DMS 273 (cell line): ENCODE measurements at regions not wholly inside any gene's neighbourhood (a gene's known extent, or its start where the extent isn't known, plus 50 kb on each side); places are given as distances from the start of the nearest gene placed in this dataset.

Experiments
- DNase-seq: peaks from one replicate; lab custom pipeline; 2025; ENCODE audit not compliant: unreplicated experiment; lab: John Stamatoyannopoulos, UW

DNA sequence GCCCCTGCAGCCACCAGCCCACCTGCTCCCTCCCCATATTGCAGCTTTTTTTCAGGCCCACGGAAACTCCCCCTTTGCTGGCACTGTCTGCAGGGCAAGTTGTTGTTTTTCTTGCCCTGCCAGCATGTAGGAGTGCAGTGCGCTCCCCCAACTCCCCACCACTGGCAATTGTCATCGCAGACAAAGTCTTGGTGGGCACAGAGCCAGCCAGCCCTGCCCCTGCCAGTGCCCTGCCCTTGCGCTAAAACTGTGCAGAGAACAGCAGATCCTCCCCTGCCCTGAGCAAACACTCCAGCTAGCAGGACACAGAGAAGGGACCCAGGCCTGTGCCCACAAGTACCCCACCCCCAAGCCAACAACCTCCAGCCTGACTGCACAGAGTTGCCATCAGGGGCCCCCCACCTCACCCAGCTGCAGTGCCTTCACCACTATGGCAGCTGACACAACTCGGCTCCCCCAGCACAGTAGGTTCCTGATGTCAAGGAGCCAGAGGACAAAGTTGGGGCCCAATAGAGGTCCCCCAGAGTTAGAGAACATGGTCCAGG lies 158.1 kb upstream of the ARHGAP42 start:
- no peak for DNase-seq

DNA sequence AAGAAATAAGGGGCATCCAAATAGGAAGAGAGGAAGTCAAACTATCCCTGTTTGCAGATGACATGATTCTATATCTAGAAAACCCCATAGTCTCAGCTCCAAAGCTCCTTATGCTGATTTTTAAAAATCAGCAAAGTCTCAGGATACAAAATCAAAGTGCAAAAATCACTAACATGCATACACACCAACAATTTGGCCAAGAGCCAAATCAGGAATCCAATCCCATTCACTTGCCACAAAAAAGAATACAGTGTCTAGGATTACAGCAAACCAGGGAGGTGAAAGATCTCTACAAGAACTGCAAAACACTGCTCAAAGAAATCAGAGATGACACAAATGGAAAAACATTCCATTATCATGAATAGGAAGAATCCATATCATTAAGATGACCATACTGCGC lies 155.8 kb upstream of the ARHGAP42 start:
- peak; percentile 0 for DNase-seq

DNA sequence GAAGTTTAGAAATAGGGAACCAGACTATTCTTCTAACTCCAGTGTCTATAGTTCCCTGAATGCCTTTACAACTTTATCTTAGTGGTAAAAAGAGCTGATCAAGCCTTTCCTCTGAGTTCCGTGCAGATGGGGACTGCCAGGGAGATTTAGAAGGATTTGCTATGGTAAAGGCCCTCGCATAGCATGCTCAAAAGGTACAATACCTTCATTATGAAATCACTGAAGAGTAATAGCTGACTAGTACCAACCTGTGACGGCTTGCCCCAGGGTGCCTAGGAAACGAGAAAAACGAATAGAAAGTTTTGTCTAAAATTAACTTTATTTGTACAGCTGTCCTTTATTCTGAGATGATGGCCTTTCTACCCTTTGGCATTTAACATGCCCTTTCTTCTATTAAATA lies 150.1 kb upstream of the ARHGAP42 start:
- DNase-seq: no peak

DNA sequence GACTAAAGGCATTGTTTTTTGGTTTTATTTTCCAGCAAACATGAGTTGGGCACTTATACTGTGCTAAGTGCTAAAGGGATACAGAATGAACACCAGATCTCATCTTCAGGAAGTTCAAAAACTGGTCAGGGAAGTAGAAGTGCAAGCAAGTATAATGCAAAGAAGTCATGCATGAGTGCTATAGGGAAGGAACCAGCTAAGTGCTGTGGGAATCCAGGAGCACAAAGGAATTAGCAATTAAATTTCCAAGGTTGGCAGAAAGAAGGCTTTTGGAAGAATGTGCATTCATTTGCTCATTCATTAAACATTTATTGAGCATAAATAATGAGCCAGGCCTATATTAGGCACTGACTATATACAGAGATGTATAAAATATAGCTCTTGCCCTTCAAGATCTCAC lies 143.7 kb upstream of the ARHGAP42 start:
- no peak for DNase-seq

DNA sequence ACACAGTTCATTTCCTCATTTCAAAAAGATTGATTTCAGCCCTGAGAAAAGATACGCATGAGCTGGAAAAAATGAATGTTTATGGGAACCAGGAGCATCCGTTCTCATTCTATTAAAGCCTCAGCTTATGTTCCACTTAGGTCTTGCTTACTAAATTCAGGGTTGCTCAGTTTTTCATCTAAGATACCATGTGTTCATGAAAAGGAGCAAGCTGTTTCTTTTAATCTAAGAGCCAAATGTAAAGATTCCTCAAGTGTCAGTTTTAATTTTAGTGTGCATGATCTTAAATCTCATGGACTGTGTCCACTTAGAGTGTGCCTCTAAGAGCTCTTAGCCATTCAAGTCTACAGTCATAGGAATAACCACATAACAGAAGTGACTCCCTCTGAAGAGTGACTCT lies 141.5 kb upstream of the ARHGAP42 start:
- no peak for DNase-seq

DNA sequence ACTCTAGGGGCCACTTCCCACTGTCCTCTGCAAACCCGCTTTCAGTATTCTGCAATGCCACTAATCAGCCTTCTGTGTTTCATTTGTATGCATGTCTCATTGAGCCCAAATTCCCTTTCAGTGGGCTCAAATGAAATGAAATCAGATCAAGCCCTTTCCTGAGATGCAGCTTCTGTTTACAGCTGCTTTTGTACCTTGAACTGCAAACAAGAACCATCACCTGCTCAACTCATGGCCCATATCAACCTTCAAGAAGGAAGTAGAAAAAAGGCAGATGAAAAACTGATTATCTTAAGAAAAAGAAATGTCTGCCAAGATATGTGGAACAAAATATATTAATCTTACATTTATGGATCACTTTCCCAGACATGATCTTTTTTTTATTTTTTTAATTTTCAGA lies 141.1 kb upstream of the ARHGAP42 start:
- DNase-seq: no peak

DNA sequence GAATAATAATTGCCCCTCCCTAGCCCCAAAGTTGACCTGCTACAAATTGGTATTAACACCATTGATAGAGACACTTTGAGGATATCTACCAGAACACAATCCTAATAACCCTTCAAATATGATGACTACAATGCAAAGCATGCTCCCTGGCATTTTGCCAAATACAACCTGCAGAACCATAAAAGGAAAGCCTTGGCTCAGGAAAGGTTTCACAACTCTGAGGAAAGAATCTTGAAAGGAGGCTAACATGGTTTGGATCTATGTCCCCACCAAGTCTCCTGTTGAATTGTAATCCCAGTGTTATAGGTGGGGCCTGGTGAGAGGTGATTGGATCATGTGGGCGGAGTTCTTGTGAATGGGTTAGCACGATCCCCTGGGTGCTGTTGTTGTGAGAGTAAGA lies 140.4 kb upstream of the ARHGAP42 start:
- DNase-seq: peak; percentile 6

DNA sequence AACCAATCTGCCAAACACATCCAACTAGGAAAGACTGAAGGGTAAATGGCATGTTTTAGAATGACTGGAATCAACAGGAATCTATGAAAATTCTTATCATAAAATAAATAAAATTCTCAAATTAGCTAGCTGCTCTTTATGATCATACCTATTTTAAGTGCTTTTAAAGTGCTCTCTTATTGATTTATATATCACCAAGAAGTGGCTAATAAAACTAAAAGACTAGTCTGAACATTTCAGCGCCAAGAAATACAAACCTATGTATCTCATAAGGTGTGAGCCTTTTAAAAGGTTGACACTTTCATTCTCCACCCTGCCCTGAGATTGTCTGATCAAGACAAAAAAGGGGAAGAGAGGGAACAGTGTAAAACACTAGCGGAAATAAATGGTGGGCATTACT lies 136.8 kb upstream of the ARHGAP42 start:
- no peak for DNase-seq

DNA sequence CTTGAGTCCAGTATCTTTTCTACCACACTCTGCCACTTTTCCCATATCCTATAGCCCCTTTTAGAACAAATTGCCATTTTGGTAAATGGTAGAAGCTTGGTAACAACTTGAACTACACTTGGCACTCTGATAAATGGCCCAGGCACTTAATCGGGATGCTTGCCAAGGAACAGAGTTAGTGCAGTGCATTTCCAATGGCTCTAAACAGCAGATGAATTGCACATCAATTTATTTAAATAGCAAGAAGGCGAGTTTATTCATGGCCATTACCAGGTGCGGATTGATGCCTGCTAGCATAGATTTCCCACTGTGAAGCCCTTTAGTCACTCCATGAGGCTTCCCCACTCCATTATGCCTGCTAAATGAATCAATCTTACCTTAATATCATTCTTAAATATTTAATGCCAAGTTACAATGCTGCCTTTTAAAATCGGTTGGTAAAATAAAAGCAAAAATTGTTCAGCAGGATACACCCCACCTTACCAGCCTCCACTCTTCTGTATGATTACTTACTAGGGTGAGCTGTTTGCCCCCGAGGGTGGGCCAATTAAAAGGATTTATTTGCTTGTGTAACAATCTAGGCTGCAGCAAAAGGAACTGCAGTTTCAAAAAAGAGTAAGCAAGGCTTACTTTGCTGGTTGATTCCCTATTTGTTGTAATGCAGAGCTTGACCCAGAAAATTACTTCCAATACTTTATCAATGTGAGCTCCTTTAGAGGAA lies 136.0 kb upstream of the ARHGAP42 start:
- peak; percentile 9 for DNase-seq

DNA sequence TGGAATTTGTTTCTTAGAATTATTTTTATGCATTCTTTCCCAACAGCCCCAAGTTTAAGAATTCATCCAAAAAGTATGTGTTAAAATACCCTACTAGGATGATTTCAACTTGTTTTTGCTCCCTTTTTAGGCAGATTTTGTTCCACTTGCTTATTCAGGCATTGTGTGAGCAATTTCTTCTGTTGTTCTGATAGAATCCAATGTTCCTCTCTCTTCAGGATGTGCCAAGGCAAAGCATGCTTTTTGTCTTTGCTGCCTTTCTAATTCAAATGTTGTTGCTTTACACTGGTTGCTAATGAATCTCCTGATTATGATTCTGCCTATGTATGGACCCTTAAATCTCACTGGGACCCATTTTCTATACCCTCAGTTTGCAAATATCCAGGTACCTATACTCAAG lies 131.2 kb upstream of the ARHGAP42 start:
- no peak for DNase-seq

DNA sequence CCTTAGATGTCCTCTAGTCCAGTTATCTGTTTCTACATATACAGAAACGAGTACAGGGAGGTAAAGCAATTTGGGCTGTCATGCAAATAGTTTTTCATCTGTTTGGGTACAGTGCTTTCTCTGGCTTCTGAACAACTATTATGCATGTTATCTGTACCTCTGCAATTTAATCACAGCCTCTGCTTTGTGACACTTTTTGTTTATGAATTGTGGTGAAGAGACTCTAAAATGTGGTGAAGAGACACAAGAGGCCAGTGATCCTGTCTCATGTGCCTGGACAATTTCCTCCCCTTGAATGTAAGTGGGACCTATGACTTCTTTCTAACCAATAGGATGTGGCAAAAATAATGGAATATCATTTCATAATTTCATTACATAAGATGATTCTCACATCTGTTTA lies 130.3 kb upstream of the ARHGAP42 start:
- DNase-seq: no peak

DNA sequence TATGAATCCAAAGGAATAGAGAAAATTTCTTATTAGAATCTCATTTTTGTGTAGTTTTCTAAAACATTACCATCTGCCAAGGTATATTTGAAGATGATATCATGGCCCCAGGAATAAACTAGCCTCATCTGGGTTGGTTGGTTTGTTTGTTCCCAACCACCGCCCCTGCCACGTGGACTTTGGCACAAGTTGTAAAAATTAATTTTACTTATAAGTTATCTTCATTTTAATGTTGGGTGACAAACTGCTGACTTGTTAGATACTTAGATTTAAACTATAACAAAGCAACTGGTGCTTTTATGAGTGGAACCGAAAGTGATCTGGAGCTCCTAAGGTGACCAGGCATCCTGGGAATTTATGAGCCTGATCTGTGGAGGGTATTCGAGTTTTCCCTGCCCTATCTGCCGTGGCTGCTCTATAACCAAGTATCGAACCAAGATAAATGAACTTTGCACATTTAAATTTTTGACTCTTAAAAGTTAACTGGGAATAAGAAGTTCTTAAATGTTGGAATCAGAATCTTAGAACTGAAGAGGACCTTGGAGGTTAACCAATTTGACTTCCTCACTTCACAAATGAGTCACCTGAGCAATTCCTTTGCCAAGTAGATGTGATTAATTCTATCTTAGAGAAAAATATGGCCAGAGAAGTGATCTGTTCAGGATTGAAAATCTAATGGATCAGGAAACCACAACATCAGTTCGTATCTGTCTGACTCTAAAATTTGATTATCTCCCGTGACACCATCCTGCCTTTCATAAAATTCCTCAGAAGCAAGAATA lies 129.1 kb upstream of the ARHGAP42 start:
- no peak for DNase-seq

DNA sequence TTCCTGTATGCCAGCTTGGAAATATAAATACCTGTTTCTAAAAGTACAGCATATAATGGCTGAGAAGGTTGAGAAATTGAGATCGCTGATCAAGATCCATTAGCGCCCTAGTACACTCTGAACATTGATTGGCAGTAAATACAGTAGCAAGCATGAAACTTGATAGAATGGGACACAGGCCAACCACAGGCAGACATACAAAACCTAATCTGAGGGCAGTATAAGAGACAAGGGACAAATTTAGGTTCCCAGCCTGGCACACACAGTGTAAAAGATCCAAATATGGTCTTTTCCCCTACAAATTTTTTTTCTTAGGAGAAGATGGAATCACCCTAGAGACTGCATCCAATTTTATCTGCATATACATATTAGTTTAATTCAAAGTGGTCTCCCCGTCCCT lies 126.5 kb upstream of the ARHGAP42 start:
- DNase-seq: no peak

DNA sequence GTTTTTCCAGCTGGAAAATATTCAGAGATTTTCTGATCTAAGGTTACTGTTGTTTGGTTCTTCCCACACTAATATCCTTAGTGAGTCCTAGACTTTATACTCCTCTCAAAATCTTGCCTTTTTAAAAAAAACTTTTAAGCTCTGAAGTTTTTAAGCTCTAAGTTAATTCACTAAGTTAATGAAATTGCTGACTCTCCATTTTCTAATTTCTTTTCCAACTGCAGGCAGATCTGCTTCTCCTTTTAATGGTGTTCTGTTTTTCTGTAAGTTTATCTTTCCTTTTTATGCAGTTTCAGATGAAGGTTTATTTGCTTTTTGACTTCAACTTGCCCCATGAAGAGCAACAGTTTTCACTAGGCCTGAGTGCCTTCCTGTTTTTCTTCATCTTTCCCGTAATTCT lies 125.8 kb upstream of the ARHGAP42 start:
- no peak for DNase-seq

DNA sequence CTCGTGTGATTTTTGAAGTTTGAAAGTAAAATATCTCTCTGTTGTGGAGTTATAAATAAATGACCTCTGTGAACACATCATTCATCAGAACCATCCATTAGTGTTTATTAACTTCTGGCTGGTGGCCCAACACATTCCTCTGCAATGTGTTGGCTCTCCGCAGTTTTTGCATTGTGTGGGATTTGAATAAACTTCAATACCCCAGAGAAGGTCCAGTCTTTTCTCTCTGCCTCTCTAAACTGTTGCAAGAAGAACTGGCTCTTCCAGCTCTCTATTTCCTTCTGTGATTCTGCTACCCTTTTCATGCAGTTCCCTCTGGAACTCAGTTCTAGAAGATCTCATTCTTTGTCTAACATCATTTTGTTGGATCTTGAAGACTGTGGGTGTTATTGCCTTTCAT lies 125.0 kb upstream of the ARHGAP42 start:
- DNase-seq: no peak

DNA sequence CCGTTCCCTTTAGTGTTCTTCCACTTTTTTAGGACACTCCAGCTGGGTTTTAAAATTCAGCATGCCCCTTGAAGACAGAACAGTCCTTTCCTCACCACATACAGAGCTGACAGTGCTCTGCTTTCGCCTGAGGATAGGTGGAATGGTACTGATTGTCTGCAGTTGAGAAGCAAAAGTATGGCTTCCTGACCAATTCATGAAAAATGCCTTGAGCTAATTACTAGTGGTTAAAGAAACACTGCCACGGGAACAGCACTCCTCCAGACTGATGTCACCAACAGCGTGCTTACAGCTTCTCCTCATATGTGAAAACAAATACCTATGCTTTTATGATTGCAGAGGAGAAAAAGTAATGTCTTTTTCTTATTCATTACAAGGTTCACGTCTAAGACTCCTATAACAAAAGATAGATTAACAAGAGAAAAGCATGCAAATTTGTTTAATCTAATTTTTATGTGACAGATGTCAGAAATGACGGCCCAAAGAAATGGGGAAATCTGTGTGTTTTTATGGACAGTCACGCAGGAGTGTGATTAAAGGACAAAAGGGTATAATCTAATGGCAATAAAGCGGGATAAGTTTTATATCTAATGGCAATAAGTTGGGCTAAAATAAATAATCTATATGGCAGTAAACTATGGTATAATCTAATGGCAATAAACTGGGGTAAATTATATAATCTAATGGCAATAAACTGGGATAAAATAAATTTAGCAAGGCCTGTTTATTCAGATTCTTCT lies 123.4 kb upstream of the ARHGAP42 start:
- DNase-seq: no peak

DNA sequence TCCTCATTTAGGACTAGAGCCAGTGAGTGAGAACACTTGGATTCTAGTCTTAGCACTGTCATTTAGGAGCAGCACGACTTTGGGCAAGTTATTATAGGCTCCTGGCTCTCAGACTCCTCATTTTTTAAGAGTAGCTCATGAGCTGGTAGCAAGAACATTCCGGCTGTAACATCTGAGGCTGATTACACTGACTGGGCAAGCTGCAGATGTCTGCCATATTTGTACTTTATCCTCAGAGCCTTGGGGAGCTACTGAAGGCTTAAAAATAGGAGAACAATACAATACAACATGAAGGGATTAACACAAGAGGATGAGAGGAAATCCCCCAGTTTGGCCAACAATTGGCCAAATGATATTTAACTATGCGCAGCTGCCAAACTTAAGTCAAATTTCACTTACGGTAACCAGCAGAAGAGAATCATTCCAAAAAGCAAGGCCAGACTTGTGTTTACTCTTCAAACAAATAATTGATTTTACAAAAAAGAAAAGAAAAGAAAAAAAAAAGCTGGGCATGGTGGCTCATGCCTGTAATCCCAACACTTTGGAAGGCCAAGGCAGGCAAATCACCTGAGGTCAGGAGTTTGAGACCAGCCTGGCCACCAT lies 113.1 kb upstream of the ARHGAP42 start:
- no peak for DNase-seq

DNA sequence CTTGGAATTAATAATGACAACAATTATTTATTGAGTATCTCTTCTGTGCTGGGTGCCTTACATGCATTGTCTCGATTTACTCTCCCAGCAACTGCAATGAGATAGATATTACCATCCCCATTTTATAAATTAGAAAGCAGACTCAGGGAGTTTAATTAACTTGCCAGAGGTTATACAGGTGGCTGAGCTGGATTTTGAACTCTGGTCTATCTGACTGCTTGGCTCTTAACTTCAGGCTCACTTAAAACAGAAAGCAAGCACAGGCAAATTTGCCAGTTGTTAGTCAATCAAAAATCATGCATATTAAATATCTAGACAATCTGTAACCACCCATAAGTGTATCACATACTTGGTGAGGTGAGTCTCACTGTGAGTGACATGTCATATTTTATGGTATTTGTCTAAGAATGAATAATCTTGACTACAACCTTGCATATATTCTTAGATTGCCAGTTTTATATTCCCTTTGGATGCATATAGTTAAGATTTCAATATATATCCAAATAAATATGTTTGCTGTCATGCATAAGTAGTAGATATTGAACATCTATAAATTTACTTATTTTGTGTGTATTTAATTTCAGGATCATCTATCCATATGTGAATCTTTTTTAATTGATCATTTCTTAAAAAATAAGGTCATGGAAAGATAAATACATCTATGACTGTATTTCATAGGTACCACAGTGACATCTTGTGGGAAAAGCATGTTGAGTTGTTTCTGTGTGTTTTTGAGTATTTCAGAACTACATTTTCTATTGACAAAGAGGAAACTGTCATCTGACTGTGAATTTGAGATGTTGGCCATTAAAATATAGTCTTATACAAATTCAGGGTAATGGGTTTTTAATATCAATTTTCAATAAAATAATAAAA lies 112.0 kb upstream of the ARHGAP42 start:
- DNase-seq: peak; percentile 51

DNA sequence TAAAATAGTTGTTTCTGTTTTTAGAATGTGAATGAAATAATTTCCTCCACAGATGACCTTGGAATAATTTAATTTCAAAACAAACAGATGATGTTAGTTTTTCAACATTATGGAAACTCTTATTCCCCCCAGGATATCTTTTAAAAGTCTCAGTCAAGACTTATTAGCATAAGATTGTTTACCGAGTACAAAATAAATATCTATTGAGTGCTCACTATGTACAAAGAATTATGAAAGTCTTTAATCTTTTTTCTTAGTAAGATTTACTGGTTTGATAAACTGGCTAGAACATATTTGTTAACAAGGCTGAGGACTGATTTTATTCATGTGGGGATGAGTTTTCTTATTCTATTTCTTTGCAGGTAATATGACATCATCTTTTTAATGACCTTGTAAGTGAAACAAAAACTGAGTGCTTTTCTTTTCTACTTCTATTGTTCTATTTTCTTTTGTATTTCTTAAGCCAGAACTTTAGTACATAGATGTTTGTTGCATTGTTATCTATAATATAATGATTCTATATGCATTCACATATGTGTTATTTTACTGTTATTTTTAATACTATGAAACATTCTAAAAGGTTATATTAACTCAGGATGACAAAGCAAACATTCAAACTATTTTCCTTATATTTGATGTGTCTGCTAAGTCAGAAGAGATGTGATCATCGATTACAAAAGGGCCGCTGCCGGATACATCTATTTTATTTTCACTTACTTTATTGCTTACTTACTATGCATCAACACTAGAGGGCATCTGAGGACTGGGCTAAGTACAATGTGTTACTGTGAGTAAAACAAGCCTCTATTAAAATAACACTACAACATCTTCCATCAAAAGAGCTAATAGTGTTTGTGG lies 111.0 kb upstream of the ARHGAP42 start:
- peak; percentile 63 for DNase-seq

DNA sequence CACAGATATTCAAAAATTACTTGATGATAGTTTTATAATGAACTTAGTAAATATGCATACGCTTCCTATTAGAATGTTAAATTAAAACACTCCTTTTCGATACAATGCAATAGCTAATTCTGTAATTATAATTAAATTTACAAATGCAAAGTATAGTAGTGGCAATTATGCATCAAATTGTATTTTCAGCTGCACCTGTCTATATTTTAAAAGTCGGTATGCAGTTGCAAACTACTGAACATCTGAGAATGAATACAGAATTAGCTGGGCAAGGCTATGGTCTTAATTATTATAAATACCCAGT lies 110.4 kb upstream of the ARHGAP42 start:
- no peak for DNase-seq
